HEK293 (cell line): ENCODE measurements at regions not wholly inside any gene's neighbourhood (a gene's known extent, or its start where the extent isn't known, plus 50 kb on each side); places are given as distances from the start of the nearest gene placed in this dataset.
"Not testable (repeated sequence)": the region's sequence is repeated elsewhere in the genome, so short reads cannot be mapped to it uniquely, and the experiment has no call there.

Experiments
- CTCF ChIA-PET: fragments of 350-600 bp; formaldehyde crosslinking; extraction: SDS; loops from one replicate; lab custom pipeline; 2021; ENCODE audit warnings: antibody characterized with exemption; lab: Yijun Ruan, JAX
- POLR2A ChIA-PET: fragments of 300-600 bp; formaldehyde crosslinking; extraction: SDS; loops from one replicate; lab custom pipeline; 2020; ENCODE audit warnings: antibody characterized with exemption, inconsistent platforms; lab: Yijun Ruan, JAX
- H3K27ac ChIP-seq: fragments of 200-500 bp; sonication (Bioruptor generic); 2 replicates; pipeline ENCODE4 v1.5.1; 2014; ENCODE audit warnings: low read depth, low read length, control low read depth, inconsistent platforms; ENCODE audit errors: extremely low read depth
- H3K36me3 ChIP-seq, 2 experiments: fragments of 200-500 bp in 1 of 2; sonication (Bioruptor generic) in 1 of 2; 1 replicate in 1 of 2; 2 replicates in 1 of 2; pipeline ENCODE4 v1.5.1; 2014 to 2017; ENCODE audit warnings: inconsistent platforms in 2 of 2, low read length in 2 of 2; ENCODE audit not compliant: control insufficient read depth in 2 of 2, insufficient read depth in 1 of 2
- H3K4me1 ChIP-seq: fragments of 200-500 bp; sonication (Bioruptor generic); 2 replicates; pipeline ENCODE4 v1.5.1; 2014; ENCODE audit warnings: mild to moderate bottlenecking, low read length, inconsistent platforms; ENCODE audit not compliant: control insufficient read depth, insufficient read depth
- H3K4me3 ChIP-seq: 2 replicates; pipeline ENCODE4 v1.5.1; 2011; ENCODE audit warnings: low read depth, mild to moderate bottlenecking, control low read depth, low read length, moderate library complexity
- H3K9me3 ChIP-seq: fragments of 200-500 bp; sonication (Bioruptor generic); 2 replicates; pipeline ENCODE4 v1.5.1; 2014; ENCODE audit warnings: low read depth, low read length, inconsistent platforms; ENCODE audit not compliant: control insufficient read depth, insufficient read depth
- ATF2 ChIP-seq: fragments of 450-650 bp; formaldehyde crosslinking; IDR thresholded peaks from 2 replicates; pipeline ENCODE4 v1.5.1; 2016; ENCODE audit warnings: missing biosample characterization, missing genetic modification characterization, low read depth
- GFI1B ChIP-seq: fragments of 450-650 bp; formaldehyde crosslinking; IDR thresholded peaks from 2 replicates; pipeline ENCODE4 v1.5.1; 2016; ENCODE audit warnings: missing biosample characterization, missing genetic modification characterization
- HOXD13 ChIP-seq: sonication (generic); formaldehyde crosslinking; IDR thresholded peaks from 2 replicates; pipeline ENCODE4 v1.8.0; 2022; ENCODE audit warnings: missing genetic modification reagents, borderline replicate concordance
- PATZ1 ChIP-seq: fragments of 450-650 bp; formaldehyde crosslinking; IDR thresholded peaks from 2 replicates; pipeline ENCODE4 v1.5.1; 2016; ENCODE audit warnings: missing biosample characterization, missing genetic modification characterization
- PRDM10 ChIP-seq: fragments of 450-650 bp; formaldehyde crosslinking; IDR thresholded peaks from 2 replicates; pipeline ENCODE4 v1.5.1; 2016; ENCODE audit warnings: missing biosample characterization, missing genetic modification characterization
- ZBTB7A ChIP-seq: fragments of 450-650 bp; formaldehyde crosslinking; IDR thresholded peaks from 2 replicates; pipeline ENCODE4 v1.5.1; 2016; ENCODE audit warnings: low read depth, missing biosample characterization, missing genetic modification characterization
- ZNF148 ChIP-seq: fragments of 450-650 bp; formaldehyde crosslinking; IDR thresholded peaks from 2 replicates; pipeline ENCODE4 v1.5.0; 2017; ENCODE audit warnings: missing biosample characterization, missing genetic modification characterization, borderline replicate concordance
- ZNF18 ChIP-seq: fragments of 450-650 bp; formaldehyde crosslinking; IDR thresholded peaks from 2 replicates; pipeline ENCODE4 v1.5.1; 2016; ENCODE audit warnings: missing biosample characterization, missing genetic modification characterization
- ZNF350 ChIP-seq: fragments of 450-650 bp; formaldehyde crosslinking; IDR thresholded peaks from 2 replicates; pipeline ENCODE4 v1.5.0; 2017; ENCODE audit warnings: missing biosample characterization, mild to moderate bottlenecking, missing genetic modification characterization
- ZNF354C ChIP-seq: fragments of 450-650 bp; formaldehyde crosslinking; IDR thresholded peaks from 2 replicates; pipeline ENCODE4 v1.5.1; 2016; ENCODE audit warnings: missing biosample characterization, missing genetic modification characterization, low read depth, borderline replicate concordance
- ZNF501 ChIP-seq: fragments of 450-650 bp; formaldehyde crosslinking; IDR thresholded peaks from 2 replicates; pipeline ENCODE4 v1.5.1; 2016; ENCODE audit warnings: missing biosample characterization, missing genetic modification characterization
- ZNF521 ChIP-seq: fragments of 450-650 bp; formaldehyde crosslinking; IDR thresholded peaks from 2 replicates; pipeline ENCODE4 v1.5.1; 2017; ENCODE audit warnings: missing biosample characterization, mild to moderate bottlenecking, missing genetic modification characterization
- ZNF580 ChIP-seq: fragments of 450-650 bp; formaldehyde crosslinking; IDR thresholded peaks from 2 replicates; pipeline ENCODE4 v1.5.1; 2016; ENCODE audit warnings: missing biosample characterization, missing genetic modification characterization
- ZNF610 ChIP-seq: fragments of 450-650 bp; formaldehyde crosslinking; IDR thresholded peaks from 2 replicates; pipeline ENCODE4 v1.5.1; 2016; ENCODE audit warnings: missing biosample characterization, missing genetic modification characterization, borderline replicate concordance
- ZNF623 ChIP-seq: fragments of 450-650 bp; formaldehyde crosslinking; IDR thresholded peaks from 2 replicates; pipeline ENCODE4 v1.5.1; 2016; ENCODE audit warnings: missing biosample characterization, missing genetic modification characterization
- ZNF626 ChIP-seq: fragments of 450-650 bp; sonication (Bioruptor Pico); formaldehyde crosslinking; IDR thresholded peaks from 2 replicates; pipeline ENCODE4 v1.5.1; 2018; ENCODE audit warnings: missing biosample characterization, missing genetic modification characterization, inconsistent platforms
- ZNF639 ChIP-seq: fragments of 450-650 bp; formaldehyde crosslinking; IDR thresholded peaks from 2 replicates; pipeline ENCODE4 v1.5.1; 2016; ENCODE audit warnings: missing biosample characterization, missing genetic modification characterization
- ZNF677 ChIP-seq: fragments of 450-650 bp; IDR thresholded peaks from 2 replicates; pipeline ENCODE4 v1.5.0; 2018; ENCODE audit warnings: missing biosample characterization, mild to moderate bottlenecking, missing genetic modification characterization, moderate library complexity

- POLR2A ChIA-PET = no interaction called here
- CTCF ChIA-PET = interaction anchor here (0.9 kb wide), 1 partner anchor 185 kb away, joined by 3 read pairs; no protein-coding TSS in a partner anchor
- Histone ChIP-seq H3K4me1 (no peaks in the 10 kb centered on the region), H3K4me3 (no peak overlapping the region), H3K27ac (no peak overlapping the region), H3K36me3 (no peaks in the 10 kb centered on the region), H3K9me3 (no peaks in the 10 kb centered on the region)
- TF ChIP-seq ATF2 (tag by site-specific recombination) (no peak), ZNF623 (no peak), ZNF521 (tag by site-specific recombination) (no peak), GFI1B (tag by site-specific recombination) (no peak), ZNF350 (tag by site-specific recombination) (no peak), ZNF354C (tag by site-specific recombination) (no peak), ZNF148 (no peak), ZNF18 (tag by site-specific recombination) (no peak), ZNF639 (tag by site-specific recombination) (no peak), ZNF626 (no peak), ZBTB7A (tag by site-specific recombination) (no peak), ZNF677 (no peak), ZNF580 (tag by site-specific recombination) (no peak), PATZ1 (no peak), ZNF501 (tag by site-specific recombination) (no peak), PRDM10 (tag by site-specific recombination) (no peak), ZNF610 (tag by site-specific recombination) (no peak), HOXD13 (no peak)
These were observed 180.1 kb upstream of the SALL3 start for GRCh38 chr18:78799382-78800089.

GRCh38 chr18:78800102-78800851 is 179.3 kb upstream of the SALL3 start:
- H3K4me1 ChIP-seq, CTCF ChIA-PET: not testable (repeated sequence)

More at GRCh38 chr18:78800102-78800851, 179.3 kb upstream of the SALL3 start:
- H3K4me3 ChIP-seq, POLR2A ChIA-PET, H3K9me3 ChIP-seq, H3K27ac ChIP-seq, H3K36me3 ChIP-seq: not testable (repeated sequence)
